ENCODE measurements at regions not wholly inside any gene's neighbourhood (a gene's known extent, or its start where the extent isn't known, plus 50 kb on each side); places are given as distances from the start of the nearest gene placed in this dataset.
"Not testable (repeated sequence)": the region's sequence is repeated elsewhere in the genome, so short reads cannot be mapped to it uniquely, and the experiment has no call there.

DNA sequence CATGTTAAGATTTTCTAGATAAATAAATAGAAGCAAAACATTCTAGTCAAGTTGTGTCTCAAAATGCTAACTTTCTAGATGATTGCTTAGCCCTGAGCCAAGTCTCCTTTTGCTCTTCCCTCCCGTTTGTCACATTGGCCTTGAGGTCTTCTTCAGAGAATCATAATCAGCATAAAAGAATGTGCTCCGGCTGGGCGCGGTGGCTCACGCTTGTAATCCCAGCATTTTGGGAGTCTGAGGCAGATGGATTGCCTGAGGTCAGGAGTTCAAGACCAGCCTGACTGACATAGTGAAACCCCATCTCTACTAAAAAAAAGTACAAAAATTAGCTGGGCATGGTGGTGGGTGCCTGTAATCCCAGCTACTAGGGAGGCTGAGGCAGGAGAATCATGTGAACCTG lies 182.3 kb downstream of the NRIP1 start:
- not testable (repeated sequence) for H3K36me3 ChIP-seq (ENCODE audit: control insufficient read depth in 5 of 5, insufficient read depth in 5 of 5, low read length in 5 of 5); H3K27me3 ChIP-seq (ENCODE audit: control insufficient read depth in 5 of 5, insufficient read depth in 4 of 5, low read length in 5 of 5); H3K9ac ChIP-seq (ENCODE audit: low read length in 5 of 5); H3K4me3 ChIP-seq (ENCODE audit: low read depth in 1 of 5, low read length in 5 of 5); H3K9me3 ChIP-seq (ENCODE audit: control insufficient read depth in 5 of 5, low read length in 5 of 5); H3K27ac ChIP-seq (ENCODE audit: low read depth, low read length)
- peaks cover 3 to 26% (median 13%) of the 10 kb centered on the region in 5 donors for H3K4me1 ChIP-seq (ENCODE audit: control insufficient read depth in 5 of 5, insufficient read depth in 5 of 5, low read length in 5 of 5)

DNA sequence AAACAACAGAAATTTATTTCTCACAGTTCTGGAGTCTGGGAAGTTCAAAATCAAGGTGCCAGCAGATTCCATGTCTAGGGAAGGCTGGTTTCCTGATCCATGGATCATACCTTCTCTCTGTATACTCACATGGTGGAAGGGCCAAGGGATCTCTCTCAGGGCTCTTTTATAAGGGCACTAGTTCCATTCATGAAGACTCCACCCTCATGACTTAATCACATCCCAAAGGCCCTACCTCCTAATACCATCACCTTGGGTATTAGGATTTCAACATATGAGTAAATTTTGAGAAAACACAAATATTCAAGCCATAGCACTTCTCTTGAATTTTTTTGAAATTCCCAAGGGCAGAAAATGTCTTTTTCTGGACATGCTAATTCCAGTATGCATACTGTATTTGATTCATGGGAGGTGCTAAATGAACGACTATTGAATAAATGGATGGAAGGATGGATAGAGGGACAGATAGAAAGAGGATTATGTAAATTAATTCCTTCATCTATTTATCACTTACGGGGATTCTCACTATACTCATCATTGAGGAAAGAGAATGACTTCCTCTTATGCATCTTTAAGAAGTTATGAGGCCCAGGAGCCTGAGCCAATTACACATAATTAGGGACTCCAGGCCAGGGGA lies 182.8 kb downstream of the NRIP1 start:
- no peaks in the 10 kb centered on the region for H3K27me3 ChIP-seq (ENCODE audit: control insufficient read depth in 5 of 5, insufficient read depth in 4 of 5, low read length in 5 of 5)
- no peaks in the 10 kb centered on the region for H3K9me3 ChIP-seq (ENCODE audit: control insufficient read depth in 5 of 5, low read length in 5 of 5)
- H3K27ac ChIP-seq (ENCODE audit: low read depth, low read length), result no peak overlapping the region
- no peaks in the 10 kb centered on the region for H3K36me3 ChIP-seq (ENCODE audit: control insufficient read depth in 5 of 5, insufficient read depth in 5 of 5, low read length in 5 of 5)
- no peak overlapping the region for H3K9ac ChIP-seq (ENCODE audit: low read length in 5 of 5)
- H3K4me1 ChIP-seq (ENCODE audit: control insufficient read depth in 5 of 5, insufficient read depth in 5 of 5, low read length in 5 of 5), result peaks cover 3 to 29% (median 12%) of the 10 kb centered on the region in 5 donors
- no peak overlapping the region for H3K4me3 ChIP-seq (ENCODE audit: low read depth in 1 of 5, low read length in 5 of 5)

DNA sequence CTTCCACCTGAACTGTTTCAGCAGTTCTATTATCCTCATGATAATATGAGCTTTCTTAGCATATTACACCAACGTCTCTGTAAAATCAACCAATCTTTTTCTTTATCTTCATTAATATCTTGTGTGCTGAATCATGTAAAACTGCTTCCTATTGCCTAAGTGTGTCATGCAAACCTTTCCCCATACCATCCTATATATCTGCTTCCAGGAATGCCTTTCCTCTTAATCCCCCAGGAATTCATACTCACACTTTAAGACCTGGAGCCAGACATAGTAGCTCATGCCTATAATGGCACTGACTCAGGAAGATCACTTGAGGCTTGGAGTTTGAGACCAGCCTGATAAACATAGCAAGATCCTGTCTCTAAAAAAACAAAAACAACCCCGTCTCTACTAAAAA lies 183.9 kb downstream of the NRIP1 start:
- H3K9me3 ChIP-seq (ENCODE audit: control insufficient read depth in 5 of 5, low read length in 5 of 5), result no peaks in the 10 kb centered on the region
- peaks cover 3 to 29% (median 13%) of the 10 kb centered on the region in 5 donors for H3K4me1 ChIP-seq (ENCODE audit: control insufficient read depth in 5 of 5, insufficient read depth in 5 of 5, low read length in 5 of 5)
- H3K36me3 ChIP-seq (ENCODE audit: control insufficient read depth in 5 of 5, insufficient read depth in 5 of 5, low read length in 5 of 5), result no peaks in the 10 kb centered on the region
- no peak overlapping the region for H3K27ac ChIP-seq (ENCODE audit: low read depth, low read length)
- H3K27me3 ChIP-seq (ENCODE audit: control insufficient read depth in 5 of 5, insufficient read depth in 4 of 5, low read length in 5 of 5), result no peaks in the 10 kb centered on the region
- H3K9ac ChIP-seq (ENCODE audit: low read length in 5 of 5), result no peak overlapping the region
- no peak overlapping the region for H3K4me3 ChIP-seq (ENCODE audit: low read depth in 1 of 5, low read length in 5 of 5)

DNA sequence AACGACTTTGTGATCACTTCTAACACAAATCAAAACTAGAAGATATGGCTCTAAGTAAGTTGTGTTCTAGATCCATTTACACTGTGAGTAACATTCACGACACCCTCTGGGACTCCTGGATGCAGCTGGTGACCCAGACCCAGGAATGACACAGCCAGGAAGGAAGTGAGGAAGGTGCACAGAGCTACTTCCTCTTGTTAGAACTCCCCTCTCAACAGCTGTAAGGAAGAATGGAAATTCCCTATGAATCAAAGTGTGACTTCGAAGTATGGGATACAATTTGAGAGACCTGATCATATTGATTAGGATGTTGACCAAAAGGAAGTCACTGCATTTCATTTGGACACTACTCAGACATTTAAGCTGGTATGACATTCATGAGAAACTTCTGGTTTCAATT lies 185.3 kb downstream of the NRIP1 start:
- no peaks in the 10 kb centered on the region for H3K27me3 ChIP-seq (ENCODE audit: control insufficient read depth in 5 of 5, insufficient read depth in 4 of 5, low read length in 5 of 5)
- H3K27ac ChIP-seq (ENCODE audit: low read depth, low read length), result no peak overlapping the region
- peaks cover 3 to 29% (median 14%) of the 10 kb centered on the region in 5 donors for H3K4me1 ChIP-seq (ENCODE audit: control insufficient read depth in 5 of 5, insufficient read depth in 5 of 5, low read length in 5 of 5)
- H3K9me3 ChIP-seq (ENCODE audit: control insufficient read depth in 5 of 5, low read length in 5 of 5), result no peaks in the 10 kb centered on the region
- H3K9ac ChIP-seq (ENCODE audit: low read length in 5 of 5), result no peak overlapping the region
- H3K4me3 ChIP-seq (ENCODE audit: low read depth in 1 of 5, low read length in 5 of 5), result no peak overlapping the region
- H3K36me3 ChIP-seq (ENCODE audit: control insufficient read depth in 5 of 5, insufficient read depth in 5 of 5, low read length in 5 of 5), result no peaks in the 10 kb centered on the region

DNA sequence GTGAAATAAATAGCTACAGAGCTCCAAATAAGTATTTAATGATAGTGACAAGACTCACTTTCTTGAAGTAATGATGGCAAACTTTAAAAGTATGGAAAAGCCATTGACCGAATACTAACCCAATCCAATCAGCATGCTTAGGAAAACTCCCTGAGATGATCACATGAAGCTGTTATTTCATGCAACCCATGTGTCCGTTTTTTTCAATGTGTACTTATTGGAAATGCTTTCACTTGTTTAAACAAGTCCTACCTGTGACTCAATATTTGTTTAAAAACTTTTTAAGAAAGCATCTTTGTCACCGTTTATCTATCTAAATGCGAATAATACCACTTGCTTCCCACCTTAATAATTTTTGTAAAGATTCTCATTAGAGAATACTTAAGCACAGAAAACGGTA lies 185.8 kb downstream of the NRIP1 start:
- Histone ChIP-seq H3K27ac (ENCODE audit: low read depth, low read length) (no peak overlapping the region), H3K4me1 (ENCODE audit: control insufficient read depth in 5 of 5, insufficient read depth in 5 of 5, low read length in 5 of 5) (peaks cover 3 to 29% (median 14%) of the 10 kb centered on the region in 5 donors), H3K27me3 (ENCODE audit: control insufficient read depth in 5 of 5, insufficient read depth in 4 of 5, low read length in 5 of 5) (no peaks in the 10 kb centered on the region), H3K36me3 (ENCODE audit: control insufficient read depth in 5 of 5, insufficient read depth in 5 of 5, low read length in 5 of 5) (no peaks in the 10 kb centered on the region), H3K9ac (ENCODE audit: low read length in 5 of 5) (no peak overlapping the region), H3K4me3 (ENCODE audit: low read depth in 1 of 5, low read length in 5 of 5) (no peak overlapping the region), H3K9me3 (ENCODE audit: control insufficient read depth in 5 of 5, low read length in 5 of 5) (no peaks in the 10 kb centered on the region)

DNA sequence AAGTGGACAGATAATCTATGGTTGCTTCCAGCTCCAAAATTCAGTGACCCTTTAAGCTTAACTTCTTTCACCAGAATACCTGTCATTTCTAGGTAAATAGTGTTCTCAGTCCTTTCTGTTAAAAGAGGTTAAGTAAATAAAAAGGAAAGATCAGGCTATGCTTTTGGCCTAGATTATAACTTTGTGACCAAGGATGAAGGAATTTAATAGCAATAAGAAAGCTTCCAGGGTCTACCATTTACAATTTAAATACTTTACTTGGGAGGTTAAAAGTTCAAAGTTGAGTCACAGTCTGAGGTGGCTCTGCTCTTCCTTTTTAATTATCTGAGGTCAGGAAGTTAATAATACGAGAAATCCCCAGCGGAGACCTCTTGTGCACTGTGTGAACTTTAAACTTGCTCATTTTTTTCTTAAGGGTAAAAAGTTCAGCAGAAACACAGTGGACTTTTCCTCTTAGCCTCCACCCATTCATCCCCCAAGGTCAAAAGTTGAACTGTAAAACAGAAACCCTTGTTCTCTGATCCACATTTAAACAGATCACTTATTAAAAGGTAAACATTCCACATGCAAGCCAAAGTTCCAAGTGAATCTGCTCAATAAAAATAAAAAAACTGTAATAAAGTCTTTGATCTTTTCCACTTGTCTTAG lies 187.1 kb downstream of the NRIP1 start:
- Histone ChIP-seq H3K9me3 (ENCODE audit: control insufficient read depth in 5 of 5, low read length in 5 of 5) (no peaks in the 10 kb centered on the region), H3K27ac (ENCODE audit: low read depth, low read length) (peak overlapping the region; percentile 37), H3K27me3 (ENCODE audit: control insufficient read depth in 5 of 5, insufficient read depth in 4 of 5, low read length in 5 of 5) (no peaks in the 10 kb centered on the region)

DNA sequence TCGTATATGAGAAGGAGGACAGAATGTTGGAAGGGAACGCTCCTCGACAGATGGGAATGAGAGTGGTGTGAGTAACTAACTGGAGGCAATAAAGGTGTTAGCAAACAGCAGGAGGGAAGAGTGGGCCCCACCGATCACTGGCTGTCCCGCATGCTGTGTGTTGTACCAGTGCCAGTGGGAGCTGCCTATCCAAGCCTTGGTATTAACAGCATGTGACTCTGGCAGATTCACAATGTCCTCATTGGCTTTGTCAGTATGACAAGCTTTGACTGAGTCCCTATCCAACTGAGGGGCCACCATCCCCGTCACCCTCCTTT lies 188.3 kb downstream of the NRIP1 start:
- Histone ChIP-seq H3K9me3 (ENCODE audit: control insufficient read depth in 5 of 5, low read length in 5 of 5) (no peaks in the 10 kb centered on the region), H3K4me1 (ENCODE audit: control insufficient read depth in 5 of 5, insufficient read depth in 5 of 5, low read length in 5 of 5) (peaks cover 3 to 29% (median 14%) of the 10 kb centered on the region in 5 donors), H3K4me3 (ENCODE audit: low read depth in 1 of 5, low read length in 5 of 5) (no peak overlapping the region), H3K9ac (ENCODE audit: low read length in 5 of 5) (no peak overlapping the region), H3K27ac (ENCODE audit: low read depth, low read length) (no peak overlapping the region), H3K27me3 (ENCODE audit: control insufficient read depth in 5 of 5, insufficient read depth in 4 of 5, low read length in 5 of 5) (no peaks in the 10 kb centered on the region), H3K36me3 (ENCODE audit: control insufficient read depth in 5 of 5, insufficient read depth in 5 of 5, low read length in 5 of 5) (no peaks in the 10 kb centered on the region)

More for the DNA sequence above, 187.1 kb downstream of the NRIP1 start:
- peaks cover 3 to 29% (median 14%) of the 10 kb centered on the region in 5 donors for H3K4me1 ChIP-seq (ENCODE audit: control insufficient read depth in 5 of 5, insufficient read depth in 5 of 5, low read length in 5 of 5)
- no peak overlapping the region for H3K9ac ChIP-seq (ENCODE audit: low read length in 5 of 5)
- no peak overlapping the region for H3K4me3 ChIP-seq (ENCODE audit: low read depth in 1 of 5, low read length in 5 of 5)
- H3K36me3 ChIP-seq (ENCODE audit: control insufficient read depth in 5 of 5, insufficient read depth in 5 of 5, low read length in 5 of 5), result no peaks in the 10 kb centered on the region

DNA sequence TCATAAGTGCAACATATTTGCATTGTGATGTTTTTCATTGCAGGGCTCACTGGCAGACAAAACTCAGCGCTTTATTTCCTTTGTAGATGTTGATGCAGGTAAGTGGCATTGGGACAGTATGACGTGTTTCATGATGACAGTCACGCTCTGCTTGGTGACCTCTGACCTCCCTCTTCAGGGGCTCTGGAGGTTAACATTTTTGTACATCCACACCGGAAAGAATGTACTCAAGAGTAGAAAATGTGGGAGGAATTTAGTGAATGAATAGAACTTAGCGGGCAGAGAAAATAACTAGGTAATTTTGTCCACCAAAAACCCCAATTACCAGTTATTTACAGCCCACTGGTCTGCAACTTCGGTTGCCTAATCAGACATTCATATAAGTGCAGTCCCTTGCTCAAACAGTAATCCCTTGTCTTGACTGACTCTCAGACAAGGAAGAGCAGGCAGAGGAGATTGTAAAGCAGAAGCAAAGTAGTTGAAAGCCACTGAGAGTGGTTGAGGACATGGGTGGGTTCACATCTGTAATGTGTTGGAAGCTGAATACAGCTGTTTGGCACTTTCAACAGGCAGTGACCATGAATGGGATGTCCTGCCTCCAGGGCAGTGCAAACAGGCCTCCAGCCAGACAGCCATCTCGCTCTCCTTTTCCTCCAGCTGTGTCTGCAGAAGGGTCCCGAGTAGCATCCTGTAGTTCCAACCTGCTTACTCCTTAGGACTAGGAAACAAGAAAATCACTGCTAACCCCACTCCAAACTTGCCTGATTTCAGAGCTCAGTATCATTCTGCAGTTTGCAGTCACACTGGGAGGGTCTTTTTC lies 188.9 kb downstream of the NRIP1 start:
- peaks cover 3 to 29% (median 16%) of the 10 kb centered on the region in 5 donors for H3K4me1 ChIP-seq (ENCODE audit: control insufficient read depth in 5 of 5, insufficient read depth in 5 of 5, low read length in 5 of 5)
- no peak overlapping the region for H3K9ac ChIP-seq (ENCODE audit: low read length in 5 of 5)
- no peaks in the 10 kb centered on the region for H3K27me3 ChIP-seq (ENCODE audit: control insufficient read depth in 5 of 5, insufficient read depth in 4 of 5, low read length in 5 of 5)
- H3K36me3 ChIP-seq (ENCODE audit: control insufficient read depth in 5 of 5, insufficient read depth in 5 of 5, low read length in 5 of 5), result no peaks in the 10 kb centered on the region
- no peak overlapping the region for H3K4me3 ChIP-seq (ENCODE audit: low read depth in 1 of 5, low read length in 5 of 5)
- H3K9me3 ChIP-seq (ENCODE audit: control insufficient read depth in 5 of 5, low read length in 5 of 5), result no peaks in the 10 kb centered on the region
- no peak overlapping the region for H3K27ac ChIP-seq (ENCODE audit: low read depth, low read length)

DNA sequence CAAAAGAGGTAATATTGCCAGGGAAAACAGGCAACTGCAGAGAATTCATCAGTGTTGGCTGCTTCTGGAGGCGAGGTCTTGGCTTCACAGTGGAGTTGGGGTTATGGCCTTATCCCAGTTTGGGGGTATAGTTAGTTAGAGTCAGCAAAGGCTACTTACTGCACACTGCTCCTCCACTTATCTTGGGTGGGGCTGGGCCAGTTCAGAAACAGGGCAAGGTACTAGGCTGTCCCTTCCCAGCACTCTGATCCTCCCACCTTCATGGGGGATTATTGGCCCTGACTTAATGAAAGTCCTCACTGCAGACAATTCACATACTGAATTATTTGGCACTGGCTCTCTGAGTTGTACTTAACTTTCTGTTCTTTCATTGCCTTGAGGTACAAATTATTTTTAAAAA lies 189.6 kb downstream of the NRIP1 start:
- no peak overlapping the region for H3K27ac ChIP-seq (ENCODE audit: low read depth, low read length)
- no peak overlapping the region for H3K9ac ChIP-seq (ENCODE audit: low read length in 5 of 5)
- peaks cover 3 to 26% (median 19%) of the 10 kb centered on the region in 5 donors for H3K4me1 ChIP-seq (ENCODE audit: control insufficient read depth in 5 of 5, insufficient read depth in 5 of 5, low read length in 5 of 5)
- no peaks in the 10 kb centered on the region for H3K9me3 ChIP-seq (ENCODE audit: control insufficient read depth in 5 of 5, low read length in 5 of 5)
- no peak overlapping the region for H3K4me3 ChIP-seq (ENCODE audit: low read depth in 1 of 5, low read length in 5 of 5)
- no peaks in the 10 kb centered on the region for H3K36me3 ChIP-seq (ENCODE audit: control insufficient read depth in 5 of 5, insufficient read depth in 5 of 5, low read length in 5 of 5)
- H3K27me3 ChIP-seq (ENCODE audit: control insufficient read depth in 5 of 5, insufficient read depth in 4 of 5, low read length in 5 of 5), result no peaks in the 10 kb centered on the region

DNA sequence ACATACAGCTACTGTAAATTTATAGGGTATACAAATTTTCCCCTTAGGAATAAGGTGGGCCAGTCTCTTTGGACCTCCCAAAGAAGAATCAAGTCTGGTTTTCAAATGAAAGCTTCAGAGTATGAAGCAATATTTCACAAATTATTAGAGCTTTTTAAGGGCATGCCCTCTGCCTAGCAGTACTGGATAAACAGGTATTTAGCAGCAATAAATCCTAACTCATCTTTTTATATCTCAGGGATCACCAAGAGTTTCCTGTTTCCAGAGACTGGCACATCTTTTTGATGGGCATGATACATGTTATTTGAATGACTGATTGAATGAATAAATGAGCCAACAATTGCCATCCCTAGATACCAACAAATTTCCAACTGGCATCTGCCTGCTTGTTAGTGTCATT lies 190.4 kb downstream of the NRIP1 start:
- peaks cover under 1 to 19% (median 14%) of the 10 kb centered on the region in 5 donors for H3K4me1 ChIP-seq (ENCODE audit: control insufficient read depth in 5 of 5, insufficient read depth in 5 of 5, low read length in 5 of 5)
- no peaks in the 10 kb centered on the region for H3K36me3 ChIP-seq (ENCODE audit: control insufficient read depth in 5 of 5, insufficient read depth in 5 of 5, low read length in 5 of 5)
- no peaks in the 10 kb centered on the region for H3K27me3 ChIP-seq (ENCODE audit: control insufficient read depth in 5 of 5, insufficient read depth in 4 of 5, low read length in 5 of 5)
- no peak overlapping the region for H3K27ac ChIP-seq (ENCODE audit: low read depth, low read length)
- no peak overlapping the region for H3K9ac ChIP-seq (ENCODE audit: low read length in 5 of 5)
- no peaks in the 10 kb centered on the region for H3K9me3 ChIP-seq (ENCODE audit: control insufficient read depth in 5 of 5, low read length in 5 of 5)
- H3K4me3 ChIP-seq (ENCODE audit: low read depth in 1 of 5, low read length in 5 of 5), result no peak overlapping the region

Data from subcutaneous abdominal adipose tissue (tissue), 5 donors.